RWPE1 (cell line): ENCODE measurements at regions not wholly inside any gene's neighbourhood (a gene's known extent, or its start where the extent isn't known, plus 50 kb on each side); places are given as distances from the start of the nearest gene placed in this dataset.

Source experiments
- CTCF ChIA-PET: fragments of 350-600 bp; sonication (Branson Sonifier 250); formaldehyde crosslinking; extraction: SDS; loops from one replicate; lab custom pipeline; 2021; lab: Yijun Ruan, JAX
- POLR2A ChIA-PET: fragments of 400-600 bp; formaldehyde crosslinking; extraction: SDS; loops from one replicate; lab custom pipeline; 2020; ENCODE audit warnings: antibody characterized with exemption; ENCODE audit not compliant: low non-redundant PET; lab: Yijun Ruan, JAX
- DNase-seq: peaks from one replicate; pipeline ENCODE4 v3.0.0; 2012; ENCODE audit warnings: low spot score
- H3K27ac ChIP-seq: fragments of 450-650 bp; 2 replicates; pipeline ENCODE4 v1.5.1; 2017
- CTCF ChIP-seq: fragments of 450-650 bp; conservative IDR thresholded peaks from 2 replicates; pipeline ENCODE4 v1.5.1; 2017; ENCODE audit warnings: low read depth, mild to moderate bottlenecking

- CTCF ChIA-PET = interaction anchor here (0.7 to 1.2 kb wide), 2 partner anchors 8 to 12 kb away, joined by 3 to 4 read pairs; no protein-coding TSS in a partner anchor
- no peak for TF ChIP-seq CTCF
- no peak for DNase-seq
- POLR2A ChIA-PET = no interaction called here
- no peak overlapping the region for H3K27ac ChIP-seq
Measured at GRCh38 chr5:93886917-93887361, 145.5 kb upstream of the POU5F2 start.

- ChIA-PET CTCF (interaction anchor here (0.7 kb wide), 1 partner anchor 9 kb away, joined by 3 read pairs; no protein-coding TSS in a partner anchor), POLR2A (no interaction called here)
- DNase-seq = no peak
- no peak overlapping the region for H3K27ac ChIP-seq
- TF ChIP-seq CTCF = no peak
Measured at GRCh38 chr5:93886098-93886806, 144.9 kb upstream of the POU5F2 start.

GRCh38 chr5:93884254-93884653 is 142.9 kb upstream of the POU5F2 start:
- no peak for DNase-seq
- ChIA-PET CTCF (no interaction called here), POLR2A (no interaction called here)
- no peak overlapping the region for H3K27ac ChIP-seq
- no peak for TF ChIP-seq CTCF

- POLR2A ChIA-PET = no interaction called here
Measured at GRCh38 chr5:93883459-93883858, 142.1 kb upstream of the POU5F2 start.

GRCh38 chr5:93875693-93876092 is 134.3 kb upstream of the POU5F2 start:
- ChIA-PET POLR2A (no interaction called here), CTCF (no interaction called here)
- no peak for TF ChIP-seq CTCF
- H3K27ac ChIP-seq = no peak overlapping the region
- no peak for DNase-seq

More at GRCh38 chr5:93883459-93883858, 142.1 kb upstream of the POU5F2 start:
- CTCF ChIA-PET = interaction anchor here (1.1 kb wide), 1 partner anchor 12 kb away, joined by 3 read pairs; no protein-coding TSS in a partner anchor
- no peak overlapping the region for H3K27ac ChIP-seq
- DNase-seq = no peak
- no peak for TF ChIP-seq CTCF

GRCh38 chr5:93874491-93874890 is 133.1 kb upstream of the POU5F2 start:
- no peak for DNase-seq
- POLR2A ChIA-PET = no interaction called here
- TF ChIP-seq CTCF = no peak
- H3K27ac ChIP-seq = no peak overlapping the region
- CTCF ChIA-PET = no interaction called here
